GM18517 (cell line): ENCODE measurements at regions not wholly inside any gene's neighbourhood (a gene's known extent, or its start where the extent isn't known, plus 50 kb on each side); places are given as distances from the start of the nearest gene placed in this dataset.
"Not testable (repeated sequence)": the region's sequence is repeated elsewhere in the genome, so short reads cannot be mapped to it uniquely, and the experiment has no call there.

ENCODE experiments used
- ATAC-seq: cut with Tn5 transposase; IDR thresholded peaks from one replicate; pipeline ENCODE4 v1.9.1; 2021; ENCODE audit warnings: mild to moderate bottlenecking, moderate library complexity; ENCODE audit not compliant: unreplicated experiment

- no peak for ATAC-seq
Measured at GRCh38 chr5:94102849-94103248, 361.4 kb upstream of the POU5F2 start.

- not testable (repeated sequence) for ATAC-seq
Measured at GRCh38 chr5:94097384-94097783, 356.0 kb upstream of the POU5F2 start.

GRCh38 chr5:94094793-94095441, 353.5 kb upstream of the POU5F2 start:
- ATAC-seq: no peak

GRCh38 chr5:94093300-94093699, 351.9 kb upstream of the POU5F2 start:
- ATAC-seq: no peak

- ATAC-seq: not testable (repeated sequence)
Measured at GRCh38 chr5:94086635-94087034, 345.2 kb upstream of the POU5F2 start.

- no peak for ATAC-seq
Measured at GRCh38 chr5:94086194-94086593, 344.8 kb upstream of the POU5F2 start.

- no peak for ATAC-seq
Measured at GRCh38 chr5:94082405-94082804, 341.0 kb upstream of the POU5F2 start.

GRCh38 chr5:94081088-94081487, 339.7 kb upstream of the POU5F2 start:
- ATAC-seq: no peak

- no peak for ATAC-seq
Measured at GRCh38 chr5:94080390-94080789, 339.0 kb upstream of the POU5F2 start.

GRCh38 chr5:94072116-94072515, 330.7 kb upstream of the POU5F2 start:
- ATAC-seq: no peak

- ATAC-seq: no peak
Measured at GRCh38 chr5:94066437-94067207, 325.2 kb upstream of the POU5F2 start.

- ATAC-seq: no peak
Measured at GRCh38 chr5:94064025-94064424, 322.6 kb upstream of the POU5F2 start.

- no peak for ATAC-seq
Measured at GRCh38 chr5:94057655-94058054, 316.3 kb upstream of the POU5F2 start.

GRCh38 chr5:94057217-94057616, 315.8 kb upstream of the POU5F2 start:
- ATAC-seq: no peak

- peak; percentile 60 for ATAC-seq
Measured at GRCh38 chr5:94049307-94049922, 308.0 kb upstream of the POU5F2 start.

- no peak for ATAC-seq
Measured at GRCh38 chr5:94045839-94046782, 304.7 kb upstream of the POU5F2 start.

GRCh38 chr5:94043311-94043710, 301.9 kb upstream of the POU5F2 start:
- no peak for ATAC-seq

- ATAC-seq: no peak
Measured at GRCh38 chr5:94040591-94041148, 299.3 kb upstream of the POU5F2 start.

- ATAC-seq: no peak
Measured at GRCh38 chr5:94039101-94039500, 297.7 kb upstream of the POU5F2 start.

- no peak for ATAC-seq
Measured at GRCh38 chr5:94031631-94032030, 290.2 kb upstream of the POU5F2 start.

GRCh38 chr5:94028001-94028400, 286.6 kb upstream of the POU5F2 start:
- no peak for ATAC-seq
